GM12872 (cell line): ENCODE measurements at regions not wholly inside any gene's neighbourhood (a gene's known extent, or its start where the extent isn't known, plus 50 kb on each side); places are given as distances from the start of the nearest gene placed in this dataset.

ENCODE experiments used
- CTCF ChIP-seq: IDR thresholded peaks from 3 replicates; pipeline ENCODE4 v1.5.1; 2011; ENCODE audit warnings: low read depth, mild to moderate bottlenecking, low read length, moderate library complexity; ENCODE audit not compliant: insufficient read depth

GRCh38 chr2:8549273-8549922 is 132.5 kb upstream of the ID2 start:
- TF ChIP-seq CTCF, result no peak

- TF ChIP-seq CTCF, result no peak
Measured at GRCh38 chr2:8549942-8550341, 131.9 kb upstream of the ID2 start.

GRCh38 chr2:8550481-8550880 is 131.4 kb upstream of the ID2 start:
- TF ChIP-seq CTCF, result no peak

- TF ChIP-seq CTCF, result no peak
Measured at GRCh38 chr2:8550937-8551621, 130.8 kb upstream of the ID2 start.

- TF ChIP-seq CTCF, result no peak
Measured at GRCh38 chr2:8551622-8552074, 130.2 kb upstream of the ID2 start.

- TF ChIP-seq CTCF, result no peak
Measured at GRCh38 chr2:8552293-8552801, 129.5 kb upstream of the ID2 start.

- no peak for TF ChIP-seq CTCF
Measured at GRCh38 chr2:8553643-8554042, 128.2 kb upstream of the ID2 start.
